GM18867 (cell line): ENCODE measurements at regions not wholly inside any gene's neighbourhood (a gene's known extent, or its start where the extent isn't known, plus 50 kb on each side); places are given as distances from the start of the nearest gene placed in this dataset.
"Not testable (repeated sequence)": the region's sequence is repeated elsewhere in the genome, so short reads cannot be mapped to it uniquely, and the experiment has no call there.

Source experiments
- ATAC-seq: cut with Tn5 transposase; IDR thresholded peaks from one replicate; pipeline ENCODE4 v1.9.1; 2021; ENCODE audit warnings: mild to moderate bottlenecking, moderate library complexity; ENCODE audit not compliant: unreplicated experiment

DNA sequence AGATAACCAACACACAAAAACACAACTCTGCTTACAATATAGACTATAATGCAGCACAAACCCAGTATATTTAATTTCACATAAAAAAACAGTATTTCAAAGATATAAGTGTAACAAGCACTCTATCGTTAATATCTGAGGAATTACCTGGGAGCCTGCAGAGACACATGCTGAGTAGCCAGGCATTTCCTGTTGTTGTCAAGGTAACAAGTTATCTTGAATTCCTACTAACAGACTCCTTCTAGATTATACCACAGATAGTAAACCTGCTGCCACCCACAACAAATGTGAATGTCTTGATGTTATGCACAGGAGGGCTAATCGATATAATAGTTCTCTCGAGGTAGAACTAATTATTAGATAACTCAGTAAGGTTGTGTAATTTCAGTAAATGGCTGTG, 826.0 kb upstream of the PRR20A start:
- ATAC-seq, result no peak

DNA sequence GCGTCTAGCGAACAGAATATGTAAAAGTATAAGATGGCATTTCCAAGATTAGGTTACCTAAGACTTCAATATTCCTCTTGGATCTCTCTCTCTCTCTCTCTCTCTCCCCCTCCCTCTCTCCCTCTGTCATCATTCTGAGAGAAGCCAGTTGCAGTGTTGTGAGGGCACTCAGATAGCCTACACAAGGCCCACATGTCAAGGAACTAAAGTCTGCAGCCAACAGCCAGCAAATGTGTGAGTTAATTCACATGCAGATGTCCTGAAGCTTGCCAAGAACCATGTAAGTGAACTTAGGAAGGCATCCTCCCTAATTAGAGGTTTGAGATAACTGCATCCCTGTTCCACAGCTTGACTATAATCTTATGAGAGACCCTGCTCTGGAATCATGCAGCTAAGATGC, 822.9 kb upstream of the PRR20A start:
- ATAC-seq, result no peak

DNA sequence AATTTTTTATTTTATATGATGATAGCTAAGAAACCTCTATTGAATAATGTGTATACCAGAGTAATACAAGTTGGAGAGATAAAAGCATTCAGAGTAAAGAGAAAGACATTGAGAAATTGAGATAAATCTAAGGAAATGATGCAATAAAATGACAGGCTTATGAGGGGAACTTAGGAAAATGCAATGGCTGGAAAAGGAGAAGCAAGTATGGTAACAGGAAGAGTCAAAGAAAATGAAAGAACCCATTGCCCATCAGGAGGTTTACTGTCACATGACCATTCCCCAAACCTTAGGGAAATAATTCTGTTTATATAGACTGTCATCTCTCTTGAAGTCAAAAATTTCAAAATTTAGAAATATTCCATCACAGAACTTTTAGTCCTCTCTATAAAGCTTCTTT, 808.0 kb upstream of the PRR20A start:
- ATAC-seq, result no peak

DNA sequence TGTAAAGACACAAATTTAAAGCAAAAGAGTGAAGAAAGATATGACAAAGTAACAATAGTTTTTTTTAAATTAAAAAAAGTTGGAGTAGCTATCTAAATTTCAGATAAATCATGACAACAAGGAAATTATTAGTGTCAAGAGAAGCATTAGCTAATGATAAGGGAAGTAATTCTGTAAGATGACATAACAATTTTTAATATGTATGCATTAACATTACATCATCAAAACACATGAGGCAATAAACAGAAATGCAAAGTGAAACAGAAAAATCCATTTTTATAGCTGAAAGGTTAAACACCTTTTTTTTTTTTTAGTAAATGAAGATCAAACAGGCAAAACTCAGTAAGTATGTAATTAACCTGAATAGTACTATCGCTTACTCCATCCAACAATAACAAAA, 804.9 kb upstream of the PRR20A start:
- ATAC-seq, result no peak

DNA sequence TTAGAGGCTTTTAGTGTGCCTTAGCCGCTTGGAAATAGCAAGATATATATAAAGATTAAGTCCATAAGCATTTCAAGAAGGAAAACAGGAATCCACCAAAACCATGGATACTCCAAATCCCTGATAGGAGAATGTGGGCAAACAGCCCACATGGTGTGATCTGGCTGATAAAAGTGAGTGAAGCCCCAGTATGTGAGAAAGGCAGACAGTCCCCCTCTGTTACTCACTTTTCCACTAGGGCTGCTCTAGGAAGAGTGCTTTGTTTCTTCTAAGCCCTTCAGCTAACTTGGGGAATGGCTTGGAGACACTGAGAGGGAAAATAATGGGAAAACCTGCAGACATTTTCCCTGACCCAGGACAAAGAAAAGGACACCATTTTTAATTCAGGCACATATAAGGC, 802.3 kb upstream of the PRR20A start:
- ATAC-seq, result no peak

DNA sequence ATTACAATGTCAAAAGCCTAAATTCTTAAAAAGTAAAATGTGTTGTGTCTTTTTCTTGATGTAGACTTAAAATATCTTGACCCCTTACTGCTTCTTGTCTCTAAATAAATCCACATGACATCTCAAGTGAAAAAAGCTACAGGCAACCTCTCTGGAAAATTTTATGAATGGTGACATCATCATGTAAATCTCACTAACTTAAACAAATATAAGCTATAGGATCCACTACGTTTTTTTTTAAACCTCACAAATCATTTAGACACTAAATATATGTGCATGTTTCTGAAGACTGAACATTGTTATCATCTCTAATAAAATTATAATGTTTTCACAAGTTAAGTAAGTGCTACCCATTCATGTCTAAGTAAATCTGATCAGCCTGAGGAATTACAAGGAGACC, 793.7 kb upstream of the PRR20A start:
- no peak for ATAC-seq

DNA sequence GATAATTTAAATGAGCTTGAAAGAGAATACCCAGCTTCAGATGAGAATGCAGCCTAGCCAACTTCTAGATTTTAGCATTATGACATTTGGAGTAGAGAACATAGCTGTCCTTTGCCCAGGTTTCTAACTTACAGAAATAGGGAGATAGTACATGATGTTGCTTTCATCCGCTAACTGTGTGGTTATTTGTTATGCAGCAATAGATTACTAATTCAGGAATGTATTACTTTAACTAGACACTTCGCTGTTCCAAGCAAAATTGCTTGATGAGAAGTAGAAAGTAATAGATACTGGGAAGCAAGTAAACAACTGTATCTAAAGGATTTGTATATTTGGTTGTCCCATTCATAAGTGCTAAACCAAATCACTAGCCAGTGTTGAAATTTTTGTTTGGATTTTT, 790.9 kb upstream of the PRR20A start:
- no peak for ATAC-seq

DNA sequence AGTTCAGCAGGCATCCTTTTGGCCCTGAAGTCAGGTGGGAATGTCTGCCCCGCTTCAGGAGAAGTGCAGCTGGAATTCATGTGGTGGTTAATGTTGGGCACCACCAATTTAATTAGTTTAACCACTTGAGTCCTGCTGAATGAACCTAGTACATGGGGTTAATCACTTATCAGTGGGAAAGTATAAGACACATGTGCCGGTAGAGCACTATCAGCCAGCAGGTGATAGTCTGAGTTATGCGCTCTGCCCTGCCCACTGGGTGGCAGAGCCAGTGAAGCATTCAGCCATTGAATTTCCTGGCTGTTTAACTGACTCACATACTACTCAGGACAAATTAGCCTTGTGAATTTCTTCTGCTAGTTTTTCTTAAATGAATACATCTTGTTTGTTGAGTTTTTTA, 789.7 kb upstream of the PRR20A start:
- no peak for ATAC-seq

DNA sequence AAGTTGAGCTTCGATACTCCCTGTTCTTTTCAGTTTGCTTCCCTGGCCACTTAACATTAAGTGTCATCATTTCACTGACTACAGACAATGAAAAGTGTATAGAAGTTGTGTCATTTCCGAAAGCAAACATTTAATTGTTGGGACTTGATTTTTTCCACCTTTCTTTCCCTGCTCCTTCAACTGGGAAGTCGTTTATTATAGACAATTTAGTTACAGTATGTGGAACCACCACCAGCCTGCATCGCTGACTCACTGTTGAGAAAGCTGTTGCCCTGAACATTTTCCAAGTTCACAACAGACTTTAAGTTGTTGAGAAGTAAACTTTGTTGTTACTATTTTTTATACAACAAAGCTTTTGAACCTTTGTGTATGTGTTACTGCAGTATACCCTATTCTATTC, 788.4 kb upstream of the PRR20A start:
- ATAC-seq, result no peak

DNA sequence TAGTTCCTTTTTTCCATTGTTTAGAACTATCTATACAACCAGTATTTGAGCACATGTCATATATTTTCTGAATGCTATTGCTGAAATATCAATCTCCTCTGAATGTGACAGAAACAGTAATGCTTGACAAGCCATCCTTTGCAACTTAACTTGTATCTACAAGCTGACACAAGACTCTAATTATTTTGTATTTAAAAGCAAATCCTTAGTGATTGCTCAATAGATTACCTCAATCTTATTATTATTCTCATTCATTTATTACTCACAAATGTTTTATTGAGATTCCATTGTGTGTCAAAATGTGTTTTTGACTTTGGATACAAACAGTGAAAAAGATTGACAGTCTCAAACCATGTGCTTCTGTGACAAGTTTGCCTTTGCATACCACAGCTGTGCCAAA, 787.8 kb upstream of the PRR20A start:
- no peak for ATAC-seq

DNA sequence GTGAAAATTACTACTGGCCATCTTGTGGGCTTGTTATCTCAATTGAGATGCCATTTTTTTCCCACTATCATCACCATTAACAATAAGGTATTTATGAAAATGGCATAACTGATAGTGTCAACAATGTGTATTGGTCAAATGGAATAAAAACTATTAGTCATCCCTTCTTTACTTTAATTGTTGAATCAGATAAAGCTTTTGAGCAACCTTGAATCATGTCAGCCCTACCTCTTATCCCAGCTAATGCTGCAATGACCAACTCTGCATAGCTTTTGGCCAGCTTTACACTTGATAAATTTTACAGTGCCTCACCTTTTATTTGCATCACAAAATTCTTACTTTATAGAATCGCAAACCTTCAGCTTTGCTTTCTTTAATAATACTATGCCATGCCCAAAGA, 784.0 kb upstream of the PRR20A start:
- no peak for ATAC-seq

DNA sequence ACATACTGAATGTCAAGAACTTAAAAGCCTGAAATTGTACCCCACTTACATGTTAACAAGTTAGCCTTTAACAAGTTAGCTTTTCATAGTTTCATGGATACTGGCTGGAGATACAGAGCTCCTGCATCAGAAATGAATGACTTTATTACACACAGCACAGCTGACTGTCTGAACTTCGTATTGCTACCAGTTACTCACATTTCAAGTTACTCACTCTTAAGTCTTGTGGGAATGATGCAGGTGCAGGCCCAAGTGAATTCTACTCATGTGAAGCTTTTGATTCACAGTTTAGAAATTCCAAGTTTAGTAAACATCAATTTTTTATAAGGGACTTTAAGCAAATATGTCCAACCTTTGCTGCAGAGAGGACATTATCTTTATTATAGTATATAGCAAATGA, 762.2 kb upstream of the PRR20A start:
- ATAC-seq, result no peak

DNA sequence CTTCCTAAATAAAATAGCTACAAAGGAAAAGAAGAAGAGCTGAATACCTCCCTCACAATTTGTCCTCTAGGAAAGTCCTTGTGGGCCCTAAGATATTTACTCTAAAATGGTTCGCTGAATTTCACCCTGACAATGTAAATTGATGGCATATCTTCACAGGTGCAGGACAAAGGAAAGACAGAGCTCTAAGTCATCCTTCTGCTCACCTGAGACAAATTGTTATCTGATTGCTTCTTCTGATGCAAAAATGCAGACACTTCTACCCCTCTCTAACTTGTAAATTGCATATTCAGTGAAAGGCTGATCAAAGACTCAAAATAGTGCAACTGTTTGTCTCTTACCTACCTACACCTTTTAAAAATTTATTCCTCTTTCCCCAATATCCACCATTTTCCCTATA, 747.2 kb upstream of the PRR20A start:
- no peak for ATAC-seq

DNA sequence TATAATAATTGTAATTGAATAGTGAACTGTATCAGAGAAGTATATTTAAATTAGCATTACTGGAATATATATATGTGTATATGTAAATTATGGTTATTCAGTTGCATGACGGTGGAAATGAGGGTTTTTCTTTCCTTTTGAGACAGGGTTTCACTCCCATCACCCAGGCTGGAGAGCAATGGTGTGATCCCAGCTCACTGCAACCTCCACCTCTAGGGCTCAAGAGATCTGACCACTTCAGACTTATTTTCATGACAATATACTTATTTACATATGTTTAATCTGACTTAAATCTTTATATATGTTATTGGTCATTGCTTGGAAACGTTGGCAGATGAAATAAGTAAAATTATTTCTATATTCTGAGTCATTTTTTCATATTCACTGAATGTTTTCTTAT, 744.4 kb upstream of the PRR20A start:
- no peak for ATAC-seq

DNA sequence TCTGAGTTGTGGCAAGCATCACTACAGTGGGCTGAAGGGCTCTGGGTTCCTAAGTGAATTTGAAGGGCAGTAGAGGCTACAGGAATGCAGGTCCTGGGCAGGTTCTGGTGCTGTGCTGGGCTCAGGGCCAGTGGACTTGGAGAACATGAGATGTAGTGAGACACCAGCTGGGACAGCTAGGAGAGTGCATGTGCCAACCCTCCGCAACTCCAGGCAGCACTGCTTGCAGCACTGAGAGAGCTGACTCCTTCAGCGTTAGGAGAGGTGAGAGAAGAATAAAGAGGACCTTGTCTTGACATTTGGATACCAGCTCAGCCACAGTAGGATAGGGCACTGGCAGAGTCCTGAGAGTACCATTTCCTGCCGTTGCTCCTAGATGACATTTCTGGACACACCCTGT, 739.9 kb upstream of the PRR20A start:
- ATAC-seq, result no peak

DNA sequence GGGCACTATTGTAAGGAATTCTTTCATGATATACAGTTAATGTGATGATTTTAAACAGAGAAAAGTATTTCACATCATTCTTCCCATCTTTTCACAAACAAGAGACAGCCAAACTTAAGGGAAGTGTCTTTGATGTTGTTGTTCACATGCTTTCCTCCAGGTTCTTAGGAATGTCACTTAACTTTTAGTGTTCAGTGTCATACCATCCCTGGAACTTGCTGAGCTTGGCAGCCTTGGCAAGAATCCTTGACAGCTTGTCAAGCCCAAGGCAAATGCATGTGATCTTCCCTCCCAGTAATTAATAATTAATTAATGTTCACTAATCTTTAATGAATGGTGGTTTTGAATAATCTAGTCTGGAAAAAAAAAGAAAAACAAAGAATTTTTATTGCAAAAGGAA, 727.9 kb upstream of the PRR20A start:
- no peak for ATAC-seq

DNA sequence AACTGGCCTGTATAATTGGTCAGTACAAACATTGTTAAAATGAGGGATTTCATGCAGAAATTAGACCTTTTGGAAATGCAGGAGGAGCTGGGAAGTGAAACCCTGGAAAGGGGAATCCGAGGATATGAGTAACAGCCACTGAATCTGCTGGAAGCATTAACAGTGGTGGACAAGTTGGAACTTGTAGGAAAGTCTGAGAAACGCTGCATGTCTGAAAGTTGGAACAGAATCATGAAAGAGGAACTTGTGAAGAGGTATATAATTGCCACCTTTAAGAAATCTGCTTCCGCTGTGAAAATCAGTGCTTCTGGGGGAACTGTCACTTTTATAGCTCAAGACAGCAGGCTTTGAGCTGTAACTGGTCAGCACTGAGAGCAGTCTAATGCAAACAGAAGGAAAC, 716.5 kb upstream of the PRR20A start:
- ATAC-seq, result no peak

DNA sequence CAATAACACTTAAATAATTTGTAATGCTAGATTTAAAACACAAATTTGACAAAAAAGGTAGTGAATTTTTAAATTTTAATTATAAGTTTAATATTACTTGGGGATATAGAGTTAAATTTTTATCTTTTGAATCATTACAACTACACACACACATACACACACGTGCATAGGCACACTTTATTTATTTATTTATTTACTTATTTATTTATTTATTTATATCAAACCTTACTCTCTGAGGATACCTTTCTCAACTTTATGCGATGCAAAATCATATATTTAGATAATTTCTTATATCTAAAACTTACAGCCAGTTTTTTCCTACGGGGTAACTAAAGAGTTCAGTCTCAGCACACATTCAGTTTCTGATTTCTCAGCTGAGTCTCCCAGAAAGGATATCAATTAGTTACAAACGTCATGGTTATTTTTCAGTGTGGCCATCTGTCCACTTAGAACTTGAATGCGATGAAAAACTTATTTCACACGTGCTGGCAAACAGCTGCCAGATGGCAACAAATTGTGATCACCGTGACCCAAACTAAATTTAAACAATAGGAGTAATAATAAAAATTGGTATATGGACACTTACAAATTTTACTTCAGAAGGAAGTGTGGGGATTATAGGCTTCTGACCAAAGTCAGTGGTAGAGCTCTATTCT, 683.1 kb upstream of the PRR20A start:
- ATAC-seq, result no peak

DNA sequence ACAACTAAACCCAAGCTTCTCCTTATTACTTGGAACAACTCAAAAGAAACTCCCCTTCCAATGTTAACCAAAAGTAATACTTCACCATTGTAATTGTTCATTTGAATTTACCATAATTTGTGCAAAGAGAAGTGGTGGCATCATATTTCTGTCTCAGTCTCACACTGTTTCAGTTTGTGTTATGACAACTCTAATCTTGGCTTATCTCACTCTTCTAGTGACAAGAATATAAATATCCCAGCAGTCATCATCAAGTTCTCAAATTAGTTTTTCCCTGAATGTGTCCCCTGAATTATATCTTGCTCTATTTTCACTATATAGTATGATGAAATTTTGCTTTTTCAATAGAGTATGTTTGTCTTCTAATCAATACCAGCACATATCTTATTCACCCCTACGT, 681.4 kb upstream of the PRR20A start:
- ATAC-seq, result no peak

DNA sequence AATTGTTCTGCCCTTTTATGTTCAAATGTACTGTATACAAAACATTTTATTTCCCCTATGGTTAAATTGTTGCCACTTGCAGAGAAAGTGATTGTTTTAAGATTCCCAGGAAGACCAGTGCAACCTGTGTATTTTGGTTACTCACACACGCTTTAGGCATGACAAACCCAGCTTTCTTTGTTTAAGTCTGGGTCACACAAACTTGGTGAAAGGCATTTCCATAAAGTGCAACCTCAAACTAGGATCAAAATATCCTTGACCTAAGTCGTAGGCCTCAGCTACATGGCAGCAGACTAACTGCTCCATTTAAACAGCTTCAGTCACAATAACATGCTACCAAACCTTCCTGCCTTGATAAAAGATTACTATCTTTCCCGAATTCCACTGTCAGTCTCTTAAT, 639.0 kb upstream of the PRR20A start:
- no peak for ATAC-seq

DNA sequence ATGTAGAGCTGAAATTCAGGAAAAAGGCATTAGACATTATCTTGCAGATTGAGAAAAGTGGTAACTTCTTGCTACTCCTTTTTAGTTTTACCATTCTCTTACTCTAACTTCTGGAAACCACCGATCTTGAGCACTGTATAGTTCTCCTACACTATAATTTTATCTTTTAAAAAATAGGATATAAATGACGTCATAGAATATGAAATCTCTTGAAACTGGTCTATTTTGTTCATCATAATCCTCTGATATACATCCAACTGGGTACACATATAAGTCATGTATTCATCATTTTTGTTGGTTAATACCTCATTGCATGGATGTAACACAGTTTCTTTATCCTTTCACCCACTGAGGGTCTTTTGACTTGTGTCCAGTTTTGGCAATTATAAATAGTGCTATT, 629.9 kb upstream of the PRR20A start:
- no peak for ATAC-seq

DNA sequence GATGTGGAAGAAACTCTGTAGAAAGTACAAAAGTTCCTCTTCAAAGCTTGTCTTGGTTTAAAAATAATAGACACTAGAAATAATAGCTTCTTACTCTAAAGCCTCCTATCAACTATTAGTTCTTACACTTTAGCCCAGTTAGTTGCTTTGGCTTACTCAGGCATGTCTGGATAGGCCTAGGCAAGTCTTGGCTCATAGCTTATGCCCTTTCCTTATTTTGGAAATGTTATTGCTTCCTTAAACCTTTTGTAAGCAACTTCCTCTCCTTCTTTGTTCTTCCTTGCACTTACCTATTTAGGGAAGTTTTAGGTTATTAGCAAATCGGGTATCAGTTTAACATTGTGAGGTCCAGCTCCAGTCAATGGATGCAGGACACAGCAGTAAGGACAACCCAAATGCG, 628.4 kb upstream of the PRR20A start:
- not testable (repeated sequence) for ATAC-seq

DNA sequence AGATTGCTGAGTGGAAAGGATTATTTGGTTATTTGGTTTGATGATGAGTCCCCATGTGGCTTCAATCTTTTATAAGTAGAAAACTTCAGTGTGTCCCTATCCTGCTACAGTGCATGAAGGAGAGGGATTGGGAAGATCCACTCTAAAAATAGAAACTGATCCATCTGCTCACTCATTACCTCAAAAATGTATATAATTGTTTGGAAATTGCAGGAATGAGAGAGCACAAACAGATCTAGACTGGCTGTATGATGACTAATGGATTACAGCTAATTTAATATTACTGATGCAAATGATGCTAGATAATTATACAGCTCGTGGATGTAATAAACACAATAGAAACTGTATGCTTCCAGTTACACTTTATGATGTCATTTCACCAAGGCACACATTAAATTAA, 625.3 kb upstream of the PRR20A start:
- no peak for ATAC-seq
